NB4 (cell line): ENCODE measurements at regions not wholly inside any gene's neighbourhood (a gene's known extent, or its start where the extent isn't known, plus 50 kb on each side); places are given as distances from the start of the nearest gene placed in this dataset.

Source experiments
- CTCF ChIP-seq: IDR thresholded peaks from one replicate; pipeline ENCODE4 v1.5.1; 2012; ENCODE audit warnings: low read depth, low read length
- MAX ChIP-seq: IDR thresholded peaks from 2 replicates; pipeline ENCODE4 v1.6.1; 2011; ENCODE audit warnings: low read depth, low read length
- POLR2A ChIP-seq: IDR thresholded peaks from 2 replicates; pipeline ENCODE4 v1.6.1; 2011; ENCODE audit warnings: mild to moderate bottlenecking; ENCODE audit not compliant: insufficient read length; ENCODE audit errors: extremely low read depth

GRCh38 chr15:92328207-92328606, 65.5 kb upstream of the ST8SIA2 start:
- TF ChIP-seq POLR2A (no peak), MAX (no peak), CTCF (no peak)
